HL-60 (cell line): ENCODE measurements at regions not wholly inside any gene's neighbourhood (a gene's known extent, or its start where the extent isn't known, plus 50 kb on each side); places are given as distances from the start of the nearest gene placed in this dataset.

Experiments used
- DNase-seq, 2 experiments: peaks; one replicate each; pipeline ENCODE4 v3.0.0-alpha.2; 2010 to 2020; ENCODE audit warnings: low read depth in 1 of 2, low spot score in 1 of 2
- H3K27ac ChIP-seq: fragments of 250-450 bp; sonication (Bioruptor Pico); replicated peaks from 2 replicates; pipeline ENCODE4 v1.5.1; 2020; ENCODE audit warnings: mild to moderate bottlenecking, moderate library complexity
- H3K27me3 ChIP-seq: fragments of 250-450 bp; sonication (Bioruptor Pico); 2 replicates; pipeline ENCODE4 v1.5.1; 2021; ENCODE audit warnings: mild to moderate bottlenecking, moderate library complexity; ENCODE audit not compliant: insufficient read depth, poor library complexity, severe bottlenecking
- H3K4me3 ChIP-seq: replicated peaks from 2 replicates; pipeline ENCODE4 v1.5.1; 2011; ENCODE audit warnings: mild to moderate bottlenecking, control low read depth, low read length; ENCODE audit not compliant: insufficient read depth
- CTCF ChIP-seq: IDR thresholded peaks from one replicate; pipeline ENCODE4 v1.5.1; 2011; ENCODE audit warnings: low read length, control low read depth, inconsistent platforms; ENCODE audit not compliant: insufficient read depth
- GABPA ChIP-seq: IDR thresholded peaks from 2 replicates; pipeline ENCODE4 v1.6.1; 2012; ENCODE audit warnings: low read depth
- POLR2AphosphoS5 ChIP-seq: IDR thresholded peaks from 2 replicates; pipeline ENCODE4 v1.6.1; 2012; ENCODE audit warnings: low read depth
- SPI1 ChIP-seq: IDR thresholded peaks from 2 replicates; pipeline ENCODE4 v1.6.1; 2012; ENCODE audit warnings: low read depth, mild to moderate bottlenecking, borderline replicate concordance
- TF ChIP-seq, protein P1 (sequence below): IDR thresholded peaks from 2 replicates; pipeline ENCODE4 v1.6.1; 2012; ENCODE audit warnings: low read depth; ENCODE audit not compliant: insufficient replicate concordance

DNA sequence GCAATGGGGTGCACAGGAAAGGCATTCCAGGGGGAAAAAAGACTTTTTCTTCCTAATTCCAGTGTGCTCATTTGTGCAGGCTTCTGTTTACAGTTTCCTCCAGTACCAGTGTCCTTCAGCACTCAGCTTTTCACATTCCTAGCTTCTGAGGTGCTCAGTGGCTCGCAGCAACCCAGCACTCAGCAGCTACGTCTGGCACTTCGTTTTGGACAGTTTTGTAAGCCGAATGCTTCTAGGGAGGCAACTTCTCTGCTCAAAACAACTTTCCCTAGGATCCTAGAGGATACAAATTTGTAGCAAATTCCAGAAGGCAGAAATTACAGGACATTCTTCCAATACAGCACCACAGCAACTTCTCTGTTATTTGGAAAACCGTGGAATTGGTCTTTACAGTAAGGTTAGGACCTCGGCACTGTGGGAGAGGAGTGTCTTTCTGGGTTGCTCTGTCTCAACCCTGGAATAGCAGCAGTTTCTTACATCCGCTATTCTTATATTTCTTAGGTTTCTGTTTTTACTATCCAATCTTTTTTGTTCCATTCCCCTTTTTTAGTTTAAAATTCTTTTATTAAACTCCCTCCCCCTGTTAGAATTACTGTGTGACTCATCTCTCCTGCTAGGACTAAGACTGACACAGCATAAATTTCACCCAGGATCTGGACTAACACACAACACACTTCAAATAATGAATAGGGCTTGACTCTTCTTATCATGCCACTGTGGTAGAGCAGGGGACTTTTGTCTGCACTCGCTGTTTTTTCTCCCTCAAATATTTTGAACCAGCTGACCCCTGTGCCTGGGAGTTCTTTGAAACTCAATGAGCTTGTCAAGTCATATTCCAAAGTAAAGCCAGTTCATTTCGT is 1314.7 kb downstream of the FSTL5 start:
- Histone ChIP-seq H3K4me3 (no peak overlapping the region), H3K27me3 (no peaks in the 10 kb centered on the region), H3K27ac (no peak overlapping the region)
- TF ChIP-seq, protein P1, sequence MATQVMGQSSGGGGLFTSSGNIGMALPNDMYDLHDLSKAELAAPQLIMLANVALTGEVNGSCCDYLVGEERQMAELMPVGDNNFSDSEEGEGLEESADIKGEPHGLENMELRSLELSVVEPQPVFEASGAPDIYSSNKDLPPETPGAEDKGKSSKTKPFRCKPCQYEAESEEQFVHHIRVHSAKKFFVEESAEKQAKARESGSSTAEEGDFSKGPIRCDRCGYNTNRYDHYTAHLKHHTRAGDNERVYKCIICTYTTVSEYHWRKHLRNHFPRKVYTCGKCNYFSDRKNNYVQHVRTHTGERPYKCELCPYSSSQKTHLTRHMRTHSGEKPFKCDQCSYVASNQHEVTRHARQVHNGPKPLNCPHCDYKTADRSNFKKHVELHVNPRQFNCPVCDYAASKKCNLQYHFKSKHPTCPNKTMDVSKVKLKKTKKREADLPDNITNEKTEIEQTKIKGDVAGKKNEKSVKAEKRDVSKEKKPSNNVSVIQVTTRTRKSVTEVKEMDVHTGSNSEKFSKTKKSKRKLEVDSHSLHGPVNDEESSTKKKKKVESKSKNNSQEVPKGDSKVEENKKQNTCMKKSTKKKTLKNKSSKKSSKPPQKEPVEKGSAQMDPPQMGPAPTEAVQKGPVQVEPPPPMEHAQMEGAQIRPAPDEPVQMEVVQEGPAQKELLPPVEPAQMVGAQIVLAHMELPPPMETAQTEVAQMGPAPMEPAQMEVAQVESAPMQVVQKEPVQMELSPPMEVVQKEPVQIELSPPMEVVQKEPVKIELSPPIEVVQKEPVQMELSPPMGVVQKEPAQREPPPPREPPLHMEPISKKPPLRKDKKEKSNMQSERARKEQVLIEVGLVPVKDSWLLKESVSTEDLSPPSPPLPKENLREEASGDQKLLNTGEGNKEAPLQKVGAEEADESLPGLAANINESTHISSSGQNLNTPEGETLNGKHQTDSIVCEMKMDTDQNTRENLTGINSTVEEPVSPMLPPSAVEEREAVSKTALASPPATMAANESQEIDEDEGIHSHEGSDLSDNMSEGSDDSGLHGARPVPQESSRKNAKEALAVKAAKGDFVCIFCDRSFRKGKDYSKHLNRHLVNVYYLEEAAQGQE: no peak
- no peak for TF ChIP-seq CTCF
- TF ChIP-seq POLR2AphosphoS5: no peak
- TF ChIP-seq GABPA: no peak
- no peak for TF ChIP-seq SPI1
- no peak for DNase-seq

DNA sequence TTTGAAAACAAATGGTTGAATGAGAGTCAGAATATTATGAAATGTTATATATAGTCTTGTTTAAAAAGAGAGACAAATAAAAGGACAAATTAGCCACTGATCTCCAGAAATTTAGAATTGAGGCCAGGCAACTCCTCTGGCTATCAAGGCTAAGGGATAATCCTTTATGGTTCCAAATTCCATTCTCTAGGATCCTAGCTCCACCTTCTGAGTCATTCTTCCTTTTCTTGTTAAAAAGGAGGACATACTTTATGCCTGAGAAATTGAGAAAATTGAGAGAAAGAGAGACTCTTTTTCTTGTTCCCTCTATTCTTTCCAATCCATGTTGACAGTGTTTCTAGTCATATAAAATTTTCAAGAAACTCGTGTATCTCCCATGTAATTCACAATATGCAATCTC is 1299.5 kb downstream of the FSTL5 start:
- no peak overlapping the region for H3K27ac ChIP-seq
- no peak overlapping the region for H3K4me3 ChIP-seq
- no peaks in the 10 kb centered on the region for H3K27me3 ChIP-seq
- TF ChIP-seq, protein P1: no peak
- TF ChIP-seq POLR2AphosphoS5 (no peak), GABPA (no peak), SPI1 (no peak), CTCF (no peak)
- no peak for DNase-seq

- DNase-seq: no peak
- TF ChIP-seq CTCF: no peak
- TF ChIP-seq, protein P1: no peak
- TF ChIP-seq GABPA: no peak
- TF ChIP-seq POLR2AphosphoS5: no peak
- TF ChIP-seq SPI1: no peak
- no peak overlapping the region for H3K4me3 ChIP-seq
- H3K27ac ChIP-seq: no peak overlapping the region
- H3K27me3 ChIP-seq: no peaks in the 10 kb centered on the region
Observed at GRCh38 chr4:160869899-160870298, 1293.9 kb downstream of the FSTL5 start.
